Keratinocyte (primary cell): ENCODE measurements at regions not wholly inside any gene's neighbourhood (a gene's known extent, or its start where the extent isn't known, plus 50 kb on each side); places are given as distances from the start of the nearest gene placed in this dataset.

ENCODE experiments used
- DNase-seq: peaks from one replicate; pipeline ENCODE4 v3.0.0-alpha.2; 2011; ENCODE audit warnings: low read depth, missing footprints, low spot score
- FAIRE-seq: peaks from 2 replicates; lab custom pipeline; 2011; peaks lifted over from hg19 to GRCh38; lab: Jason Lieb, UNC
- H2AFZ ChIP-seq: 2 replicates; pipeline ENCODE4 v1.6.0; 2012; ENCODE audit warnings: low read length, control low read depth, inconsistent platforms; ENCODE audit not compliant: control insufficient read depth
- H3K27ac ChIP-seq: 2 replicates; pipeline ENCODE4 v1.5.1; 2011; ENCODE audit warnings: low read length; ENCODE audit not compliant: control insufficient read depth, insufficient read depth
- H3K27me3 ChIP-seq: 3 replicates; pipeline ENCODE4 v1.6.0; 2011; ENCODE audit warnings: low read length; ENCODE audit not compliant: control insufficient read depth, insufficient read depth; ENCODE audit errors: extremely low read depth
- H3K36me3 ChIP-seq, 2 experiments: 2 replicates in 1 of 2; 3 replicates in 1 of 2; pipeline ENCODE4 v1.5.1; 2011; ENCODE audit warnings: low read length in 2 of 2, mild to moderate bottlenecking in 1 of 2; ENCODE audit not compliant: control insufficient read depth in 2 of 2, insufficient read depth in 2 of 2; ENCODE audit errors: extremely low read depth in 1 of 2
- H3K4me1 ChIP-seq: 3 replicates; pipeline ENCODE4 v1.5.1; 2011; ENCODE audit warnings: low read length; ENCODE audit not compliant: control insufficient read depth, insufficient read depth; ENCODE audit errors: extremely low read depth
- H3K4me2 ChIP-seq: 3 replicates; pipeline ENCODE4 v1.6.0; 2011; ENCODE audit warnings: low read depth, low read length; ENCODE audit not compliant: control insufficient read depth, insufficient read depth; ENCODE audit errors: extremely low read depth
- H3K4me3 ChIP-seq, 3 experiments: fragments of 200-600 bp in 1 of 3; sonication (generic) in 1 of 3; 2 replicates in 2 of 3; 3 replicates in 1 of 3; pipeline ENCODE4 v1.5.1; 2011 to 2016; ENCODE audit warnings: low read length in 3 of 3, mild to moderate bottlenecking in 3 of 3, control low read depth in 2 of 3, inconsistent platforms in 1 of 3, low read depth in 1 of 3, mixed read lengths in 1 of 3, mixed run types in 1 of 3, moderate library complexity in 1 of 3; ENCODE audit not compliant: control insufficient read depth in 2 of 3, insufficient read depth in 2 of 3; ENCODE audit errors: extremely low read depth in 1 of 3
- H3K79me2 ChIP-seq: 2 replicates; pipeline ENCODE4 v1.6.0; 2012; ENCODE audit warnings: low read length; ENCODE audit not compliant: control insufficient read depth, insufficient read depth
- H3K9ac ChIP-seq: 3 replicates; pipeline ENCODE4 v1.6.0; 2011; ENCODE audit warnings: low read length; ENCODE audit not compliant: control insufficient read depth, insufficient read depth; ENCODE audit errors: extremely low read depth
- H3K9me1 ChIP-seq: 3 replicates; pipeline ENCODE4 v1.6.0; 2011; ENCODE audit warnings: low read length; ENCODE audit not compliant: control insufficient read depth, insufficient read depth; ENCODE audit errors: extremely low read depth
- H3K9me3 ChIP-seq: 2 replicates; pipeline ENCODE4 v1.5.1; 2012; ENCODE audit warnings: low read depth, low read length; ENCODE audit not compliant: control insufficient read depth
- H4K20me1 ChIP-seq: 3 replicates; pipeline ENCODE4 v1.6.0; 2011; ENCODE audit warnings: low read length; ENCODE audit not compliant: control insufficient read depth, insufficient read depth; ENCODE audit errors: extremely low read depth
- CTCF ChIP-seq, 3 experiments: IDR thresholded peaks in 1 of 3; conservative IDR thresholded peaks in 1 of 3; optimal IDR thresholded peaks in 1 of 3; 2 replicates in 2 of 3; 3 replicates in 1 of 3; pipeline versions ENCODE3 to v1.5.1; 2011; ENCODE audit warnings: low read length in 3 of 3, mild to moderate bottlenecking in 3 of 3, moderate library complexity in 2 of 3, control low read depth in 1 of 3, inconsistent platforms in 1 of 3; ENCODE audit not compliant: insufficient read depth in 2 of 3; ENCODE audit errors: extremely low read depth in 1 of 3
- EZH2 ChIP-seq: IDR thresholded peaks from one replicate; pipeline ENCODE4 v1.6.1; 2012; ENCODE audit warnings: inconsistent platforms, mild to moderate bottlenecking, low read length, moderate library complexity
- dilution Hi-C: fragments of 300-500 bp; cut with MboI; formaldehyde crosslinking; loops from one replicate; pipeline ENCODE4 v1.7.0; 2020; ENCODE audit warnings: low sequenced_read_pairs; ENCODE audit not compliant: extremely low pct_ligation_motif_present

GRCh38 chr6:4377603-4378002, 242.2 kb upstream of the ECI2 start:
- Histone ChIP-seq H3K9me1 (no peaks in the 10 kb centered on the region), H3K79me2 (no peaks in the 10 kb centered on the region), H3K9ac (no peak overlapping the region), H3K27me3 (no peaks in the 10 kb centered on the region), H3K4me3 (no peak overlapping the region), H2AFZ (no peak overlapping the region), H3K36me3 (no peaks in the 10 kb centered on the region), H3K9me3 (no peaks in the 10 kb centered on the region), H4K20me1 (no peaks in the 10 kb centered on the region), H3K4me2 (no peak overlapping the region), H3K27ac (no peak overlapping the region), H3K4me1 (no peaks in the 10 kb centered on the region)
- dilution Hi-C loops, result no loop called here
- no peak for TF ChIP-seq CTCF (optimal IDR thresholded peaks at IDR 0.05 in 1 of 3, IDR thresholded peaks at IDR 0.05 in 1 of 3, conservative IDR thresholded peaks at IDR 0.05 in 1 of 3; ENCODE audit: extremely low read depth in 1 of 3, insufficient read depth in 2 of 3, low read length in 3 of 3)
- no peak for TF ChIP-seq EZH2
- FAIRE-seq (no peak), DNase-seq (no peak)

- TF ChIP-seq EZH2 (no peak), CTCF (optimal IDR thresholded peaks at IDR 0.05 in 1 of 3, IDR thresholded peaks at IDR 0.05 in 1 of 3, conservative IDR thresholded peaks at IDR 0.05 in 1 of 3; ENCODE audit: extremely low read depth in 1 of 3, insufficient read depth in 2 of 3, low read length in 3 of 3) (no peak)
- dilution Hi-C loops, result no loop called here
These were observed 238.8 kb upstream of the ECI2 start for GRCh38 chr6:4374216-4374615.

More at GRCh38 chr6:4374216-4374615, 238.8 kb upstream of the ECI2 start:
- H3K4me1 ChIP-seq, result peaks cover 14% of the 10 kb centered on the region
- H3K27ac ChIP-seq, result no peak overlapping the region
- no peaks in the 10 kb centered on the region for H3K9me1 ChIP-seq
- DNase-seq (no peak), FAIRE-seq (no peak)
- H4K20me1 ChIP-seq, result no peaks in the 10 kb centered on the region
- H2AFZ ChIP-seq, result no peak overlapping the region
- H3K79me2 ChIP-seq, result no peaks in the 10 kb centered on the region
- no peaks in the 10 kb centered on the region for H3K9me3 ChIP-seq
- no peaks in the 10 kb centered on the region for H3K27me3 ChIP-seq
- H3K9ac ChIP-seq, result no peak overlapping the region
- no peaks in the 10 kb centered on the region for H3K36me3 ChIP-seq
- H3K4me2 ChIP-seq, result no peak overlapping the region
- H3K4me3 ChIP-seq, result no peak overlapping the region
